GM12892 (cell line): ENCODE measurements at regions not wholly inside any gene's neighbourhood (a gene's known extent, or its start where the extent isn't known, plus 50 kb on each side); places are given as distances from the start of the nearest gene placed in this dataset.

Experiments
- POLR2A ChIP-seq: IDR thresholded peaks from 2 replicates; pipeline ENCODE4 v1.6.1; 2011; ENCODE audit warnings: low read depth, low read length, control low read depth
- TAF1 ChIP-seq: IDR thresholded peaks from 2 replicates; pipeline ENCODE4 v1.6.1; 2011; ENCODE audit warnings: low read depth, mild to moderate bottlenecking, control low read depth, low read length, borderline replicate concordance

DNA sequence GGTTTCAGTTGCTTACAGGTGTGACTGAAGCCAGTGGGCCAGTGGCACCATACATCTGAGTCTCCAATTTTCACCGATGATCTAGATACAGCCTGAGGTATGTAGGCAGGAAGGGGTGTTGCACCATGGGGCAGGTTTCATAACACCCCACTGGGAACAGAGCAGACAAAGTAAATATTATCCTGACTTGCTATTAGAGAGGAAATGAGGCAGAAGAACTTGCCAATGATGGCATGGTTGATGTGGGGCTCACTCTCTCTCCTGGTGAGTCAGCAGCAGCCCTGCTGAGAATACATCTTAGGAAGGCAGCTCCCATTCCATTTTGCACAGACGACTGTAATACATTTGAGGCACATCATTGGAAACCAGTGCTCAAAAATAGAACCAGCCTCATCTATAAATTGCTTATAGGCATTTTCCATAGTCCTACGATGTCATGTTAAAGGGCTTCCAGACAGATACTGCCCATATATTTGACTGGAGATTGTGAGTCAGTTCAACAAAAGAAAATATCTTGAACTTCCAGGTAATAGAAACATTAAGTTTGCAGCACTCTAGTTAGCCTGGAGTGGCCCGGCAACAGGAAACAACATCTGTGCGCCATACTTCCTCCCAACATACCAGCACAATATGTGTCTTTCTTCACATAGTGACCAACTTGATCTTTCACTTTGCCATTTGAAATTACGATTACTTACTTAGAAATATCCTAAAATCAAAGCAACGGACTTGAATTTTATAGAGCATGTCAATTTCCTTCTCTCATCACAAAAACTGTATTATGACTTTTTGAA lies 175.5 kb downstream of the NECTIN3 start:
- TF ChIP-seq POLR2A (no peak), TAF1 (no peak)
